MG63 (cell line): ENCODE measurements at regions not wholly inside any gene's neighbourhood (a gene's known extent, or its start where the extent isn't known, plus 50 kb on each side); places are given as distances from the start of the nearest gene placed in this dataset.
A peak's percentile ranks its signal among the peaks of the same experiment; 100 is the strongest.

Experiments used
- DNase-seq: peaks from one replicate; pipeline ENCODE4 v3.0.0-alpha.2; 2020
- H3K27me3 ChIP-seq: fragments of 250-450 bp; sonication (Bioruptor Pico); 2 replicates; pipeline ENCODE4 v1.5.1; 2020; ENCODE audit warnings: mild to moderate bottlenecking, moderate library complexity
- H3K36me3 ChIP-seq: fragments of 250-450 bp; sonication (Bioruptor Pico); 2 replicates; pipeline ENCODE4 v1.5.1; 2020; ENCODE audit warnings: mild to moderate bottlenecking, moderate library complexity
- H3K4me3 ChIP-seq: fragments of 250-450 bp; sonication (Bioruptor Pico); 2 replicates; pipeline ENCODE4 v1.5.1; 2020; ENCODE audit warnings: mild to moderate bottlenecking, moderate library complexity
- H3K9me3 ChIP-seq: fragments of 250-450 bp; sonication (Bioruptor Pico); 2 replicates; pipeline ENCODE4 v1.5.1; 2020; ENCODE audit warnings: mild to moderate bottlenecking, moderate library complexity

DNA sequence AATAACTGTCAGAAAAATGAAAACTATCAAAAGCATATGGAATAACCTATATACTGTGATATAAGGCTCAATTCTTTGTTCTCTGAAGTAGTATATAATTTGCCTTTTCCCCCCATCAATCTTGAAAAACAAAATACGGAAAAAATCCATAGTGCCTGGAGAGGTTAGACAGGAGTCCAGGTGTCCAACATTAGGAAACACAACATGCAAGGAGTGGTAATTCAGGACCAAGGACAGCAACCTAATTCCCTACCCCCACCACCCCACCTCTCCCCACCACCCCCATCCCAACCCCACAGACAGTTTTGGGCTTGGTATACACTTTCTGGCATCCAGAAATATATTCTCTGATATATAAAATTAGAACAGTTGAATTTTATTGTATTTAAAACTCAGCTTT, 55.1 kb upstream of the SLC25A26 start:
- no peak for DNase-seq
- no peaks in the 10 kb centered on the region for H3K27me3 ChIP-seq
- no peaks in the 10 kb centered on the region for H3K9me3 ChIP-seq
- no peaks in the 10 kb centered on the region for H3K36me3 ChIP-seq
- no peak overlapping the region for H3K4me3 ChIP-seq

DNA sequence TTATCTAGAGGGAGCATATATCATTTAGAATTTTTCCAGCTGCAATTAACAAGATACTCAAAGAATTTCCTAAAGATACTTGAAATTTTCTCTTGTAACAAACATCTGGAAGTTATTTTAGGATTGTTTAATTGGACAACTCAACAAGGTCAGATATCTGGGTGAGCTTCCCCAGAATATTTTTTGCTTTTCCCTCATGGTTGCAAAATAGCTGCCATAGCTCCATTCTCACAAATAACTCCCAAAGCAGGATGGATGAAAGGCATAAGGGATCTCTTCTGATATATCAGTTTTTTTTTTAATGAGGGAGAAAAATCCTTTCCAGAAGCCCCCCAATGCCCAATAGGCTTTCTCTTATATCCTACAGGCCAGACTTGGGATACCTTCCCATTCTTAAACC, 56.6 kb upstream of the SLC25A26 start:
- Histone ChIP-seq H3K4me3 (no peak overlapping the region), H3K36me3 (no peaks in the 10 kb centered on the region), H3K9me3 (no peaks in the 10 kb centered on the region), H3K27me3 (no peaks in the 10 kb centered on the region)
- no peak for DNase-seq

DNA sequence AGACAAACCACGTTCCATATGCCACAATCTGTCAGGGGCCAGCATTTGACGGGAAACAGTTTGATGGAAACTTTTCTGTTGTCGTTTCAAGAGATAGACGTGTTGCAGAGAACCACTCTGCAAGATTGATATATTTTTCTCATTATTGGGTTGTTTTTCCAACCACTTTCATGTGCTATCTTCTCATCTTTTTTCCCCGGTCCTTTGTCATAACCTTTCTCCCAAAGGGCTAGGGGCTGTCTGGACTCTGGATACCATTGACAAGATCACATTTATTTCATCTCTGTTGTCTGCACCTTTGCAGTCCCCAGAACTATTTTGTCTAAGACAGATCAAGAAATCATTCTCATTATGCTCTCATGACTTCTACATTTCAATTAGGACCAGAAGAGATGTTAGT, 57.6 kb upstream of the SLC25A26 start:
- Histone ChIP-seq H3K9me3 (no peaks in the 10 kb centered on the region), H3K4me3 (no peak overlapping the region), H3K36me3 (no peaks in the 10 kb centered on the region), H3K27me3 (no peaks in the 10 kb centered on the region)
- DNase-seq = no peak

DNA sequence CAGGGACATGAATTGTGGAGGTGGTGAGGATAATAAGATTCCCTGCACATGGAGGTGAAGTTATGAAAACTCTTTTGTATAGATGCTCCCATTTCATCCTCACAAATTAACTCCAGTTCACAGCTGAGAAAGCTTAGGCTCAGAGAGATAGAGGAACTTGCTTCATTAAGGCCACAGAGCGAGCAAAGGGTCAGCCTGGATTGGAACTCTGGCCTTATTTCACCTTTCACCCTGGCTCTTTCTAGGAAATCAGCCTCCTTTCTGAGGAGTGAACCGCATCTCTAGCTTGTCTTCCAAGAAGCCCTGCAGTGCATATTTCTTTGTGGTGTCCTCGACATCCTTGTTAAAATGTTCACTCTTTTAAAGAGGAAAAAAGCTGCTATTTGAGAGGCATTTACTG, 58.0 kb upstream of the SLC25A26 start:
- Histone ChIP-seq H3K4me3 (no peak overlapping the region), H3K36me3 (no peaks in the 10 kb centered on the region), H3K27me3 (no peaks in the 10 kb centered on the region), H3K9me3 (no peaks in the 10 kb centered on the region)
- no peak for DNase-seq

DNA sequence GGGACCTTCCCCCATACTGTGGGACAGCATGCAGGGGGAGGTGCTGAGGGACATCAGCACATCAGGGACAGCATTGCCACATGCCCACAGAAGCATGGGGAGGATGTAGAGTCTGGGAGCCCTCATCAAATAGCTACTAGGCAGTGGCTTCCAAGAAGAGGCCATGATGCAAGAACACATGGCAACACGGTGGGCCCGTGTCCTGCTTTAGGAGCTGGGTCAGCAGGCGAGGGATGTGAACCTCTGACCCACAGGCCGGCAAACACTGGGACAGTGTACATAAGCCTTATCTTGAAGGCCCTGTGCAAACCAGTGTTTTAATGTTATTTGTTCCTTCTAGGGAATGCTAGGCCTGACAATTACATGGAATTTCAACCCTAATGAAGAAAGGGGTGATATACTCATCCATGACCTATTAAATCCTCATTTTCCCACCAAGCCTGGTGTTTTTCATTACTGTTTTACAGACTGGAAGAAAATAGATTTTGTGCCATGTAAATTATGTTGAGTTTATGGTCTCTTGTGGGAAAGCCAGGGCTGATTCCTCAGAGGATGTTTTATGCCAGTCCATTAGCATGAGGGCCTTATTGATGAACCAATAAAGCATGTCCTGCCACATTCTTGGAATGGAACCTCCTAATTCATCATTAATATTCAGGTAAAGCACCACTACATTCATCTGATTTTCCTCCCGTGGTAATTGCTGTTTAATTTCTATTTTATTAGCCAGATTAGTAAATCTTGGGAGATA, 61.7 kb upstream of the SLC25A26 start:
- H3K27me3 ChIP-seq = no peaks in the 10 kb centered on the region
- no peak for DNase-seq

DNA sequence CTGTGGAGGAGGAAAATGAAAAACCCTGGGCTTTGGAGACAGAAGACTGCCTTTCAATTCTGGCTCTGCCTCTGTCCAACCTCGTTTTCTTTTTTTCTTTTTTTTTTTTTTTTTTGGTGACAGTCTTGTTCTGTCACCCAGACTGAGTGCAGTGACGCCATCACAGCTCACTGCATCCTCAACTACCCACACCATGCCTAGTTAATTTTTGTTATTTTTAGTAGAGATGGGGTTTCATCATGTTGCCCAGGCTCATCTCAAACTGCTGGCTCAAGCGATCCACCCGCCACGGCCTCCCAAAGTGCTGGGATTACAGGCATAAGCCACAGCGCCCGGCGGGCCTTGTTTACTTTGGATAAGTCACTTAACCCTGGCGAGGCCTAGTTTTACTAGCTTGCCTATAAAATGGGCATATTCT, 66.3 kb upstream of the SLC25A26 start:
- no peaks in the 10 kb centered on the region for H3K9me3 ChIP-seq
- no peak overlapping the region for H3K4me3 ChIP-seq
- H3K27me3 ChIP-seq = no peaks in the 10 kb centered on the region
- H3K36me3 ChIP-seq = no peaks in the 10 kb centered on the region
- DNase-seq = no peak

More for the DNA sequence above, 61.7 kb upstream of the SLC25A26 start:
- no peak overlapping the region for H3K4me3 ChIP-seq
- H3K9me3 ChIP-seq = no peaks in the 10 kb centered on the region
- H3K36me3 ChIP-seq = no peaks in the 10 kb centered on the region

DNA sequence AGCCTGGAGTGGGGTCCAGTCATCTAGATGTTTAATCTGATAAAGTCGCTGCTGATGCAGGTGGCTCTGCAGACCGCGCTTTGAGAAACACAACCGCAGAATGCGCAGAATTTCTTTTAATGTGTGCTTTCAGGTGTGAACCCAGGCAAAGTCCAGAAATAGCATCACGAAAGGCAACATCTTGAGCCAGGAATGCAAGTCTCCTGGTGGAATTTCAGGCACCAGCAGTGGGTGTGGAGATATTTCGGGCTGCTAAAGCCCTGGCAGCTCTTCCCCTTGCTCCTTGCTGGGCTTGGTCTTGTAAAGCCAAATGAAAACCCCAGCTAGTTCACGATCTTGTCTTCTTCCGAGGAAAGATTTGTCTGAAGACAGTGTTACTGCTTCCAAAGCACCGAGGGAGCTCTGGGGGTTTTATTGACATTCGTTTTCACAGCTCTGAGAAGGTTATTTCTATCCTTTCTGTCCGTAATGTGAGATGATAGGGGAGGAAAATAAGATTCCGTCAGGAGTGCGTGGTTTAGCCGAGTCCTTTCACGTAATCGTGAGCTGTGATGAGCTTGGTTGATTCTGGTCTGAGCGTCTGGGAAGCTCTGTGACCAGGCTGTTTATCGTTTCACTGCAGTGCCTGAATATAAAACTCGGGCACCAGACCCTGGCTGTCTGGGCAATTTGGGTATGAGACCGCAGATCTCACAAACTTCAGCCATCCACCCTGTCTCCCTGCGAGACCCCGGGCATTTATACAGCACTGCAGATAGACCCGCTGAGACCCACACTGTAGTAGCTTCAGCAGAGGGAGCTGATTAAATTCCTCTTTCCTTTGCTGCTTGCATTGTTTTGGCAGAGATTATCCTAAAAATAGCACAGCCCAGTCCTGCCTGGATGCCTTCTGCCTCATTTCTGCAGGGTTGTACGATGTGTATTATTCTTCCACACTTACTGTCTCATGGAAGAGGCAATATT, 67.0 kb upstream of the SLC25A26 start:
- DNase-seq = no peak
- Histone ChIP-seq H3K9me3 (no peaks in the 10 kb centered on the region), H3K4me3 (peak overlapping the region; percentile 21), H3K27me3 (no peaks in the 10 kb centered on the region), H3K36me3 (no peaks in the 10 kb centered on the region)

DNA sequence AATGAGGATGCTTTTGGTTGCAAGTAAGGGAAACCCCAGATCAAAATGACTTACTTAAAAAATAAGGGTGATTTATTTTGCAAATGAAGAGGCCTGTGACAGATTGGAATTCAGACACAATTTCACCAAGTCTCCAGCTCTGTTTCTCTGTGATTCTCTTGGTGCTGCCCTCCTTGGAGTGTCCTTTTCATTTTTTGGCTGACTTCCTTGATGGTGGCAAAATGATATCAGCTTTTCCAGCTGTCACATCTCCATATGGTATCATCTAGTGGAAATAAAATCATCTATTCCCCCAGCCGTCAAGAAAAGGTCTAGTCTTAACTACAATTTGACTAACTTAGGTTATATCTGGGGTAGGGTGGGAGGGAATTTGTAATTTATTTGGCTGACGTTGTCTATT, 68.5 kb upstream of the SLC25A26 start:
- no peak for DNase-seq
- no peak overlapping the region for H3K4me3 ChIP-seq
- H3K9me3 ChIP-seq = no peaks in the 10 kb centered on the region
- no peaks in the 10 kb centered on the region for H3K27me3 ChIP-seq
- no peaks in the 10 kb centered on the region for H3K36me3 ChIP-seq

DNA sequence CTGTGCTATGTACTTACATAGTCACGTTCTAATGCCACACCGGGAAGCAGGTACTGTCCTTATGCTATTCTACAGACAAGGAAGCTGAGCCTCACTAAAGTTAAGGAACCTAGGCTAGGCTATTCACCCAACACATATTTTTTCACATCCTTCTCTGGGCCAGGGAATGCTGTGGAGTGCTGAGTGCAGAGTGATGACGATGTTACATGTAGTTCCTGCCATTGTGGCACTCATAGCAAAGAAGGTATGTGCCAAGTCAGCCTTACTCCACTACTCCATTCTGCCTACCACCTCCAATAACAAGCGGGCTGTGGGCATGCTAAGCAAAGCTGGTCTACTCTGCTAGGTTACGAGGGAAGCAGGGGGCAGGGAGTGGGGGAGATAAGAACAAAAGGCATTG, 69.8 kb upstream of the SLC25A26 start:
- no peaks in the 10 kb centered on the region for H3K9me3 ChIP-seq
- DNase-seq = no peak
- no peaks in the 10 kb centered on the region for H3K36me3 ChIP-seq
- H3K27me3 ChIP-seq = no peaks in the 10 kb centered on the region
- no peak overlapping the region for H3K4me3 ChIP-seq

DNA sequence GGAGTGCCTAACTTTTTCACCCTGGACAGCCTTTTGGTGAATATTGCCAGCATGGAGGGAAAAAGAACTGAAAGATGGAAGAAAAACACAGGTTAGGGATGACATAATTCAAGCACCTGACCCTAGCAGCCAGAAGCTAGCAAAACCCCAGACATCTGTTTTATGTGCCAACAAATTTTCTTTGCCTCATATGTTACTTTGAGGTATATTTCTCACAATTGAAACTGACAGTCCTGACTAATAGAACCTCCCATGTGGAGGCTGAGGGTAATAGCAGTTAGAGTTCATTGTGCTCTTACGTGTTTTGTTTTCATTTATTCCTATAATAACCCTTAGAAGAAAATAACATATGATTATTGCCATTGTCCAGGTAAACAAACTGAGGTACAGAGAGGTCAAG, 71.5 kb upstream of the SLC25A26 start:
- no peaks in the 10 kb centered on the region for H3K9me3 ChIP-seq
- no peaks in the 10 kb centered on the region for H3K27me3 ChIP-seq
- no peak overlapping the region for H3K4me3 ChIP-seq
- no peak for DNase-seq
- H3K36me3 ChIP-seq = no peaks in the 10 kb centered on the region

DNA sequence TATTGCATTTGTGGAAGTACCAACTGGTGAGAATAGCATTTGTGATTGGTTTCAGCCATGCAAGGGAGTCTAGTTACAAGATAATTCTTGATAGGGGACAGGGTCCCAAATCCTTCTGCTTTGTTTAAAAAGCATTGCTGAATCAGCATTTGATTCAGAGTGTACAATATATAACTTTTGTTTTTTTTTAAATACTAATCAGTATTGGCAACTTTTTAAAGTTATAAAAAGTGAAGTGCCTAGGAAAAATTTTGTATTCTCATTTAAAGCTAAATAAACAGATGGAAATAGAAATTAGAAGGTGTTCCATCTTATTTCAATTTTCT, 75.4 kb upstream of the SLC25A26 start:
- DNase-seq = no peak
- no peaks in the 10 kb centered on the region for H3K27me3 ChIP-seq

DNA sequence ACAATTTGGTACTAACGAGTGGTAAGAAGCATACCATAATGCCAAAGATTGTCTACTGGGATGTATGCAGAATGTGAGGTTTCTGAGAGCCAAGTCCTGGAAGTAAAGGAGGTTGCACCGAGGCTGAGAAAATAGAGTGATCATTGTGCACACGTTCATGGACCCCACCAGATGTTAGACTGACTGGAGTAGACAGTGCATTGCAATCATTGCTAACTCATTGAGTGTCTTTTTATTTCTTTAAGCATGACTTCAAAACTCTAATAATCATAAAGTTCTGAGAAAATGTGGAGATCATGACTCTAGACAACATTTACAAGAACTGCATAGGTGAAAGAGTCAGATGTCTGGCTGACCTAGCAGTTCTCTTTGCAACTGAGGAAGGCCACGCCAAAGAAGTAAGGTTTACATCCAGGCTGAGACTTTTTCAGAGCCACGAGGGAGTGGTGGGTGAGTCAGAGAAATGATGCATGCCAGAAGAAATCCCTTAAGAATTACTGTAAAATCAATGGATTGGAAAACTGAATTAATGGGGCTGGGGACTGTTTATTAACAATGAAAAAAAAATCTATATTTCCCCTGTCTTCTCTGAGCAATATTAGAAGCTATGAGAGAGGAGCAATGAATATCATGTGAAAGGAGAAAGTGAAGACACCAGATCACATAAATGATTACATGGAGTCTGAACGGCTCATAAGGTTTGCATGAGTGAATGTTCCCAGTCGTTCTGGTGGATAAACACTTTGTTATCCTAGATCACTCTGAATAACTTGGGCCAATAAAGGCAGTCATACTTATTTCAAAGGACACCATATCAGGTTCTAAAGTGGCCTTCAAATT, 76.0 kb upstream of the SLC25A26 start:
- DNase-seq = peak; percentile 21
- Histone ChIP-seq H3K27me3 (no peaks in the 10 kb centered on the region), H3K9me3 (no peaks in the 10 kb centered on the region)

More for the DNA sequence above, 75.4 kb upstream of the SLC25A26 start:
- no peaks in the 10 kb centered on the region for H3K9me3 ChIP-seq
- no peak overlapping the region for H3K4me3 ChIP-seq
- H3K36me3 ChIP-seq = no peaks in the 10 kb centered on the region

DNA sequence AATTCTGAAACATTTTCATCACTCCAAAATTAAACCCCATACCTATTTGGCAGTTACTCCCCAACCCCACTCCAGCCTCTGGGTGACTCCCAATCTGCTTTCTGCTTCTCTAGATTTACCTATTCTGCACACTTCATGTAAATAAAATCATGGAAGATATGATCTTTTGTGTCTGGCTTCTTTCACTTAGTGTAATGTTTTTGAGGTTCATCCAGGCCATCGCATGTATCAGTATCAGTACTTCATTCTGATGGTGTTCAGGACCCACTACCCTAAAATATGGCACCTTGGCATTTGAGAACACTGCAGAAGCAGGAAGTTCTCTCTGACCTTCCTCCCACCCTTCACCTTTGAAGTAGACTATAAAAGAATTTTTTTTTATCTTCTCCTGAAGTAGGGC, 78.7 kb upstream of the SLC25A26 start:
- H3K36me3 ChIP-seq = no peaks in the 10 kb centered on the region
- no peaks in the 10 kb centered on the region for H3K9me3 ChIP-seq
- DNase-seq = no peak
- no peaks in the 10 kb centered on the region for H3K27me3 ChIP-seq
- H3K4me3 ChIP-seq = no peak overlapping the region

More for the DNA sequence above, 76.0 kb upstream of the SLC25A26 start:
- no peaks in the 10 kb centered on the region for H3K36me3 ChIP-seq
- H3K4me3 ChIP-seq = no peak overlapping the region

DNA sequence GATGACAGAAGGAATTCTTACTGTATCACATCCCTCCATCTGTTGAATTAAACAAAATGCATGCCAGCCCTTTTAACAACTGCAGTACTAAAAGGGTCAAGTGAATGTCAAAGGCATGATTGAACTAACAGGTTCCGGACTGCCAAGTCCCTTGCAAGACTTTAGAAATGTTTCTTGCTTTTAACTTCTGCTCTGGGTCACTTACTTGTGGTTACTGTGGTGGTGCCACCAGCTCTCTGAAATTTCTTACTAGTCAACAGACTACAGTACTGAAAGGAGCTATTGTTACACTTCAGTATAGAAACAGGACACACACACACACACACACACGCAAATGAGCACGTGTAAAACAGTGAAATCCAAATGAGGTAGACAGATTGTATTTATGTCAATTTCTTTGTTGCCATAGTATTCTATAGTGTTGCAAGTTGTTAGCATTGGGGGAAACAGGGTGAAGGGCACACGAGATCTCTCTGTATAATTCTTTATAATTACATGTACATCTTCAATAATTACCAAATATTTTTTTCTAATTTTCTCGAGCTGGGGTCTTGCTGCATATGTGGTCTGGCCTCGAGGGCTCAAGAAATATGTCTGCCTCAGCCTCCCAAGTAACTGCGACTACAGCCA, 79.9 kb upstream of the SLC25A26 start:
- H3K27me3 ChIP-seq = no peaks in the 10 kb centered on the region
- no peak overlapping the region for H3K4me3 ChIP-seq
- no peaks in the 10 kb centered on the region for H3K36me3 ChIP-seq
- DNase-seq = no peak
- no peaks in the 10 kb centered on the region for H3K9me3 ChIP-seq

DNA sequence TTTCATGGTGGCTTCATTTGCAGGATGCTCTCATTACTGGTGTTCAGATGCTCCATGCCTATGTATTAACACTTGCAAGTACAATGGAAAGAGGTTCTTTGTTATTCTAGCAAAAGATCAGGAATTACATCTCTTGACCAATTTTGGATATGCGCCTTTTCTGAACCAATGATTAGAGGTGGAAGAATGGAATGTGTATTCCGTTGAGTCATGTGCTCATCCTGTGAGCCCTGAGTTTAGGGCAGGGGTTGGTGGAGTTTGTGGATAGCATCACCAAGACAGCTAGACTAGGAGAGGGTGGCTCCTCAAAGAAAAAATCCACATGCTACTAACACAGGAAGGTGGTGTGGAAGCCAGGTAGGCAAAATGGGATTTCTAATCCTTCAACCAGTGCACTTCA, 80.7 kb upstream of the SLC25A26 start:
- H3K4me3 ChIP-seq = no peak overlapping the region
- no peak for DNase-seq

DNA sequence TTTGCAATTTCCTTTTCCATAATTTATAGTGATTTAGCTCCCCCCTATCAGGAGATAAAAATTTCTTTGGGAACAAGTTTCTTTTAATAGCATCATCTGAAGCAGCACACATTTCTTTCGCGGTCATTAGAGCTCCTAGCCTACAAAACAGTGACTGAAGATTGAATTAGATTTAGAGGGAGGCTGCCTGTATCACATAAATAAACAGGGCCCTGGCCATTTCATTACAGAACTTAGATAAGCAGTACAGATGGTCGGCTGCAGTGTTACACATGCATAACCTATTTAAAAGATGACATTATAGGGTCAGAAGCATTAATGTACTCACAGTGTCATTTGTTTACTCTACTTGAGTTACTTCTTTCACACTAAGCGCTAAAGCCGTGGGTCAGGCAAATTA, 81.4 kb upstream of the SLC25A26 start:
- Histone ChIP-seq H3K4me3 (no peak overlapping the region), H3K36me3 (no peaks in the 10 kb centered on the region), H3K27me3 (no peaks in the 10 kb centered on the region), H3K9me3 (no peaks in the 10 kb centered on the region)
- DNase-seq = no peak

More for the DNA sequence above, 80.7 kb upstream of the SLC25A26 start:
- Histone ChIP-seq H3K27me3 (no peaks in the 10 kb centered on the region), H3K9me3 (no peaks in the 10 kb centered on the region), H3K36me3 (no peaks in the 10 kb centered on the region)
